ENCODE measurements at regions not wholly inside any gene's neighbourhood (a gene's known extent, or its start where the extent isn't known, plus 50 kb on each side); places are given as distances from the start of the nearest gene placed in this dataset.

GRCh38 chr9:108022246-108022935 lies 532.8 kb upstream of the KLF4 start:
- Histone ChIP-seq H3K4me1 (no peaks in the 10 kb centered on the region), H3K4me3 (no peak overlapping the region), H3K36me3 (no peaks in the 10 kb centered on the region), H3K27me3 (no peaks in the 10 kb centered on the region), H3K9me3 (no peaks in the 10 kb centered on the region), H3K27ac (no peak overlapping the region)
- no peak for TF ChIP-seq CTCF (IDR thresholded peaks at IDR 0.05)
- TF ChIP-seq POLR2A (IDR thresholded peaks at IDR 0.05), result no peak
- DNase-seq, result no peak

DNA sequence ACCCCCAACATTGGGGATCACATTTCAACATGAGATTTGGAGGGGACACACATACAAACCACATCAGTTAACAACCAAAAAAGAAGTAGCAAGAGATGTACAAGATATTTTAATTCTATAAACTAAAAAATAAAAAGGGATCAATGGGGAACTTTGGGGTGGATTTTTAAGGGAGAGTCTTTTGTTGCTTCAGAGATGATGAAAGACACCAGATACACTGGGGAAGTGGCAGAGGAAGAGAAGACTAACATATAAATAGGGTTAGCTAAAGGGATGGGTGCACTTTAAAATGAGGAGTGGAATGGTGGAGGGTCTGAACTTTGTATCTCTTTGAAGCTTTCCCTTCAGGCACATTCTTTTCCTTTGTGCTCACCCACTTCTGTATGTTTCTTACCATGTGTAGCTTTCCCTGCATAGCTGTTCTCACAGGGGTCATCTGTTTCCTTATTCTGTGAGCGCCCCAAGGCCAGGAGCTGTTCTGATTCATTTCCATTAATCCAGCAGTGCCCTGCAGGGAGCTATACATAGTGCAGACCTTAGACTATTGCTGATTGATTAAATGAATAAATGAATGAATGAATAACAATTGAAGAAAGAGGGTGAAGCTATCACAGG lies 531.6 kb upstream of the KLF4 start:
- no peak for DNase-seq
- TF ChIP-seq CTCF (IDR thresholded peaks at IDR 0.05), result no peak
- no peak overlapping the region for H3K27ac ChIP-seq

DNA sequence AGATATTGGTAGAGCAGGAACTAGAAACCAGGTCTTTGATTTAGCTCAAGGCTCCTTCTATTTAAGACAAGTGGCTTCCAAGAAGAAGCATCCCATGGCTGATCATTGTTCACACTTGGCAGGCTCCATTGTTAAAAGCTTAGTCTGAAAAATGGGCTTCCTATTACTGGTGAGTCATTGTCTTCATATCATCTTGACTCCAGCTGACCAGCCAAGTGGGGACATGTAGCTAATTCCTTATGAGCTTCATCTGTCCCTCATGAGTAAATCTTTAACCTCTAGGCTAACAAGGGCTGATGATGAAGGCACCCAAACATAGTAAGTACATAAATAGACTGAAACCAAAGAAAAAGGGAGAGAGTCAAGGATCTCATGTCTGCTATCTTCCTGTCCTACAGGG lies 530.3 kb upstream of the KLF4 start:
- H3K4me3 ChIP-seq, result no peak overlapping the region
- H3K36me3 ChIP-seq, result no peaks in the 10 kb centered on the region
- no peaks in the 10 kb centered on the region for H3K27me3 ChIP-seq
- DNase-seq, result no peak
- H3K27ac ChIP-seq, result no peak overlapping the region
- H3K9me3 ChIP-seq, result no peaks in the 10 kb centered on the region
- H3K4me1 ChIP-seq, result no peaks in the 10 kb centered on the region
- TF ChIP-seq POLR2A (IDR thresholded peaks at IDR 0.05), result no peak
- TF ChIP-seq CTCF (IDR thresholded peaks at IDR 0.05), result no peak

More for the DNA sequence above, 531.6 kb upstream of the KLF4 start:
- Histone ChIP-seq H3K4me3 (no peak overlapping the region), H3K27me3 (no peaks in the 10 kb centered on the region), H3K9me3 (no peaks in the 10 kb centered on the region), H3K4me1 (no peaks in the 10 kb centered on the region), H3K36me3 (no peaks in the 10 kb centered on the region)

DNA sequence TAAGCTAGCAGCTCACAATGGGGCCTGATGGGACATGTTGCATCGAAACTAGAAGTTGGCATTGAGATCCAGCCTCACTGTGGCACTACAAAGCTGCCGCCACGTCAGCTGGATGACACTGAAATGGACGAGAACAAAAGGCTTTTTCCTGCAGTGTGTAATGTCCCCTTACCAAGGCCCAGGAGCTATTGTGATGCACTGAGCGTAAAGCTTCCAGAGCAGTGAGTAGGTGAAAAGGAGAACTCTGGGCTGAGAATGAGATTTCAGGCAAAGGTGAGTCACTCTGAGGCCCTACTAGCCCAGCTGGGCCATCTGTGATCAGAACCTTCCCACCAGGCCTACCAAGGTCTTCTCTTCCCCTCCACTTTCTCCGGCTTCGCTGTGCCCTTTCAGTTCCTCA lies 528.1 kb upstream of the KLF4 start:
- Histone ChIP-seq H3K4me3 (no peak overlapping the region), H3K9me3 (no peaks in the 10 kb centered on the region), H3K36me3 (no peaks in the 10 kb centered on the region), H3K27me3 (no peaks in the 10 kb centered on the region), H3K27ac (no peak overlapping the region), H3K4me1 (no peaks in the 10 kb centered on the region)
- no peak for DNase-seq
- no peak for TF ChIP-seq CTCF (IDR thresholded peaks at IDR 0.05)
- no peak for TF ChIP-seq POLR2A (IDR thresholded peaks at IDR 0.05)

- Histone ChIP-seq H3K9me3 (no peaks in the 10 kb centered on the region), H3K36me3 (no peaks in the 10 kb centered on the region), H3K27ac (no peak overlapping the region), H3K4me1 (no peaks in the 10 kb centered on the region), H3K27me3 (no peaks in the 10 kb centered on the region), H3K4me3 (no peak overlapping the region)
- TF ChIP-seq CTCF (IDR thresholded peaks at IDR 0.05) (no peak), POLR2A (IDR thresholded peaks at IDR 0.05) (no peak)
- DNase-seq, result no peak
Observed at GRCh38 chr9:108016446-108016845, 526.9 kb upstream of the KLF4 start.
